A673 (cell line): ENCODE measurements at regions not wholly inside any gene's neighbourhood (a gene's known extent, or its start where the extent isn't known, plus 50 kb on each side); places are given as distances from the start of the nearest gene placed in this dataset.
"Not testable (repeated sequence)": the region's sequence is repeated elsewhere in the genome, so short reads cannot be mapped to it uniquely, and the experiment has no call there.

Source experiments
- BruUV-seq: library from RNA; stranded (reverse); fragments of 400-500 nt; replicated peaks from 2 replicates; lab custom pipeline; 2021; lab: Mats Ljungman, UMichigan
- CTCF ChIA-PET: fragments of 300-600 bp; sonication (Branson Sonifier 250); formaldehyde crosslinking; loops from one replicate; lab custom pipeline; 2022; ENCODE audit warnings: antibody characterized with exemption; lab: Charles Lee
- POLR2A ChIA-PET: fragments of 300-600 bp; sonication (Branson Sonifier 250); formaldehyde crosslinking; loops from one replicate; lab custom pipeline; 2022; ENCODE audit warnings: antibody characterized with exemption; ENCODE audit not compliant: low non-redundant PET; lab: Charles Lee
- DNase-seq: peaks from one replicate; pipeline ENCODE4 v3.0.0-alpha.2; 2015; ENCODE audit warnings: low spot score
- H3K27ac ChIP-seq: fragments of 200-600 bp; sonication (generic); 2 replicates; pipeline ENCODE4 v1.5.1; 2016; ENCODE audit warnings: mixed run types, low read depth, mild to moderate bottlenecking, mixed read lengths, antibody characterized with exemption, low read length; ENCODE audit not compliant: poor library complexity, severe bottlenecking
- H3K27me3 ChIP-seq: fragments of 200-600 bp; sonication (generic); replicated peaks from 2 replicates; pipeline ENCODE4 v1.6.1; 2017; ENCODE audit warnings: mixed run types, low read depth, mild to moderate bottlenecking, mixed read lengths, antibody characterized with exemption, low read length; ENCODE audit not compliant: insufficient read depth, poor library complexity
- H3K36me3 ChIP-seq: fragments of 200-600 bp; sonication (generic); 2 replicates; pipeline ENCODE4 v1.6.1; 2016; ENCODE audit warnings: mixed run types, mild to moderate bottlenecking, mixed read lengths, antibody characterized with exemption, low read length; ENCODE audit not compliant: insufficient read depth, poor library complexity, severe bottlenecking
- H3K4me1 ChIP-seq: fragments of 200-600 bp; sonication (generic); 2 replicates; pipeline ENCODE4 v1.6.1; 2017; ENCODE audit warnings: mixed run types, mild to moderate bottlenecking, mixed read lengths, antibody characterized with exemption, low read length; ENCODE audit not compliant: insufficient read depth, poor library complexity, severe bottlenecking
- H3K4me3 ChIP-seq: fragments of 200-600 bp; sonication (generic); 2 replicates; pipeline ENCODE4 v1.5.1; 2016; ENCODE audit warnings: low read depth, mixed run types, mild to moderate bottlenecking, mixed read lengths, low read length; ENCODE audit not compliant: poor library complexity, severe bottlenecking
- H3K9me3 ChIP-seq: fragments of 200-600 bp; sonication (generic); 2 replicates; pipeline ENCODE4 v1.6.1; 2016; ENCODE audit warnings: mixed run types, low read depth, mild to moderate bottlenecking, mixed read lengths, antibody characterized with exemption, low read length; ENCODE audit not compliant: poor library complexity, severe bottlenecking
- CTCF ChIP-seq: fragments of 300-800, 200-600 bp; sonication (generic); conservative IDR thresholded peaks from 2 replicates; pipeline ENCODE4 v1.5.1; 2017; ENCODE audit warnings: low read depth, mild to moderate bottlenecking, antibody characterized with exemption, low read length, moderate library complexity, mixed read lengths
- EZH2 ChIP-seq: fragments of 200-600 bp; sonication (generic); IDR thresholded peaks from 2 replicates; pipeline ENCODE4 v1.6.1; 2017; ENCODE audit warnings: borderline replicate concordance, low read depth, mild to moderate bottlenecking, mixed read lengths, antibody characterized with exemption, low read length; ENCODE audit not compliant: poor library complexity, severe bottlenecking
- intact Hi-C: fragments of 100-400 bp; cut with micrococcal nuclease; formaldehyde crosslinking; loops from one replicate; pipeline ENCODE4 v1.10.0; 2022; ENCODE audit not compliant: unreplicated experiment

GRCh38 chr3:65144791-65145351 is 457.1 kb upstream of the ADAMTS9 start:
- Histone ChIP-seq H3K27ac (no peak overlapping the region), H3K36me3 (no peaks in the 10 kb centered on the region), H3K4me1 (no peaks in the 10 kb centered on the region), H3K4me3 (no peak overlapping the region), H3K27me3 (no peaks in the 10 kb centered on the region), H3K9me3 (no peaks in the 10 kb centered on the region)
- ChIA-PET CTCF (no interaction called here), POLR2A (no interaction called here)
- intact Hi-C loops, result no loop called here
- DNase-seq, result no peak
- TF ChIP-seq EZH2, result no peak
- TF ChIP-seq CTCF, result no peak
- BruUV-seq, result no TSS peak

- Histone ChIP-seq H3K36me3 (no peaks in the 10 kb centered on the region), H3K27me3 (no peaks in the 10 kb centered on the region), H3K9me3 (no peaks in the 10 kb centered on the region), H3K27ac (no peak overlapping the region), H3K4me1 (no peaks in the 10 kb centered on the region), H3K4me3 (no peak overlapping the region)
- TF ChIP-seq CTCF (no peak), EZH2 (no peak)
- CTCF ChIA-PET, result no interaction called here
- intact Hi-C loops, result no loop called here
- BruUV-seq, result no TSS peak
- no peak for DNase-seq
- POLR2A ChIA-PET, result no interaction called here
Measured at GRCh38 chr3:65142456-65142855, 454.7 kb upstream of the ADAMTS9 start.

- H3K27me3 ChIP-seq, result no peaks in the 10 kb centered on the region
- POLR2A ChIA-PET, result no interaction called here
- no peak overlapping the region for H3K4me3 ChIP-seq
- TF ChIP-seq CTCF (no peak), EZH2 (no peak)
- CTCF ChIA-PET, result no interaction called here
- no peaks in the 10 kb centered on the region for H3K36me3 ChIP-seq
- H3K9me3 ChIP-seq, result no peaks in the 10 kb centered on the region
- no TSS peak for BruUV-seq
- H3K4me1 ChIP-seq, result no peaks in the 10 kb centered on the region
- intact Hi-C loops, result no loop called here
- no peak overlapping the region for H3K27ac ChIP-seq
- DNase-seq, result no peak
Measured at GRCh38 chr3:65138556-65138955, 450.8 kb upstream of the ADAMTS9 start.

- CTCF ChIA-PET, DNase-seq, H3K27ac ChIP-seq, intact Hi-C loops, POLR2A ChIA-PET, H3K36me3 ChIP-seq, H3K9me3 ChIP-seq, H3K4me3 ChIP-seq, H3K4me1 ChIP-seq, BruUV-seq, H3K27me3 ChIP-seq: not testable (repeated sequence)
Measured at GRCh38 chr3:65133752-65134151, 446.0 kb upstream of the ADAMTS9 start.
